SK-N-SH (cell line): ENCODE measurements at regions not wholly inside any gene's neighbourhood (a gene's known extent, or its start where the extent isn't known, plus 50 kb on each side); places are given as distances from the start of the nearest gene placed in this dataset.

Source experiments
- CTCF ChIA-PET: fragments of 300-600, 350-600 bp; formaldehyde crosslinking; extraction: SDS; loops from one replicate; lab custom pipeline; 2021; lab: Yijun Ruan, JAX
- POLR2A ChIA-PET: fragments of 350-600 bp; sonication (Branson Sonifier 250); formaldehyde crosslinking; extraction: SDS; loops from one replicate; lab custom pipeline; 2020; ENCODE audit warnings: antibody characterized with exemption, inconsistent platforms; lab: Yijun Ruan, JAX
- DNase-seq: peaks from one replicate; pipeline ENCODE4 v3.0.0; 2012
- H2AFZ ChIP-seq: fragments of 200-600 bp; sonication (generic); 2 replicates; pipeline ENCODE4 v1.8.1; 2016; ENCODE audit warnings: antibody characterized with exemption, mild to moderate bottlenecking, low read depth
- H3F3A ChIP-seq: fragments of 200-600 bp; sonication (generic); replicated peaks from 2 replicates; pipeline ENCODE3; 2016; ENCODE audit warnings: antibody characterized with exemption, mild to moderate bottlenecking; ENCODE audit not compliant: insufficient read depth
- H3K27ac ChIP-seq, 2 experiments: fragments of 200-500 bp in 1 of 2; fragments of 200-600 bp in 1 of 2; sonication (Bioruptor generic) in 1 of 2; sonication (generic), shearing (Covaris generic) in 1 of 2; 2 replicates each; pipeline versions ENCODE4 v1.5.1 to v1.6.1; 2014 to 2016; ENCODE audit warnings: low read depth in 2 of 2, inconsistent platforms in 1 of 2, low read length in 1 of 2, mild to moderate bottlenecking in 1 of 2, mixed read lengths in 1 of 2
- H3K27me3 ChIP-seq: fragments of 200-600 bp; sonication (generic), shearing (Covaris generic); 2 replicates; pipeline ENCODE4 v1.6.1; 2016; ENCODE audit warnings: mixed run types; ENCODE audit not compliant: insufficient read depth
- H3K36me3 ChIP-seq, 2 experiments: fragments of 200-500 bp in 1 of 2; fragments of 200-600 bp in 1 of 2; sonication (Bioruptor generic) in 1 of 2; sonication (generic) in 1 of 2; replicated peaks in 1 of 2; 2 replicates each; pipeline versions ENCODE3 to v1.5.1; 2014 to 2016; ENCODE audit warnings: low read length in 1 of 2, mild to moderate bottlenecking in 1 of 2; ENCODE audit not compliant: insufficient read depth in 2 of 2, control insufficient read depth in 1 of 2
- H3K4me1 ChIP-seq, 2 experiments: fragments of 200-500 bp in 1 of 2; fragments of 200-600 bp in 1 of 2; sonication (Bioruptor generic) in 1 of 2; sonication (generic), shearing (Covaris generic) in 1 of 2; 2 replicates each; pipeline versions ENCODE4 v1.5.1 to v1.6.1; 2014 to 2016; ENCODE audit warnings: low read depth in 1 of 2, low read length in 1 of 2, mixed run types in 1 of 2; ENCODE audit not compliant: insufficient read depth in 2 of 2, control insufficient read depth in 1 of 2
- H3K4me2 ChIP-seq: fragments of 200-600 bp; sonication (generic), shearing (Covaris generic); 2 replicates; pipeline ENCODE4 v1.6.1; 2017; ENCODE audit warnings: mixed run types
- H3K4me3 ChIP-seq, 2 experiments: fragments of 200-500 bp in 1 of 2; fragments of 200-600 bp in 1 of 2; sonication (Bioruptor generic) in 1 of 2; sonication (generic), shearing (Covaris generic) in 1 of 2; 2 replicates each; pipeline versions ENCODE4 v1.5.1 to v1.8.1; 2014 to 2016; ENCODE audit warnings: low read depth in 2 of 2, inconsistent platforms in 1 of 2, low read length in 1 of 2, mild to moderate bottlenecking in 1 of 2, mixed read lengths in 1 of 2, moderate library complexity in 1 of 2
- H3K79me2 ChIP-seq: fragments of 200-600 bp; sonication (generic); 2 replicates; pipeline ENCODE4 v1.8.1; 2017; ENCODE audit warnings: mild to moderate bottlenecking; ENCODE audit not compliant: insufficient read depth
- H3K9ac ChIP-seq: fragments of 200-600 bp; sonication (generic); 2 replicates; pipeline ENCODE4 v1.6.1; 2017; ENCODE audit warnings: mixed run types
- H3K9me2 ChIP-seq: fragments of 200-600 bp; sonication (generic); 2 replicates; pipeline ENCODE4 v1.6.1; 2017; ENCODE audit warnings: mixed run types
- H3K9me3 ChIP-seq: fragments of 200-600 bp; sonication (generic); 2 replicates; pipeline ENCODE4 v1.6.1; 2017; ENCODE audit warnings: mixed run types, mild to moderate bottlenecking, moderate library complexity
- H4K20me1 ChIP-seq: fragments of 200-600 bp; sonication (generic); 2 replicates; pipeline ENCODE4 v1.6.1; 2017; ENCODE audit warnings: mild to moderate bottlenecking, mixed run types; ENCODE audit not compliant: insufficient read depth
- ELF1 ChIP-seq: IDR thresholded peaks from 2 replicates; pipeline ENCODE4 v1.4.0; 2012
- EP300 ChIP-seq, 2 experiments: IDR thresholded peaks; 2 replicates each; pipeline versions ENCODE4 v1.4.0 to v1.6.1; 2012; ENCODE audit warnings: borderline replicate concordance in 1 of 2, low read depth in 1 of 2, low read length in 1 of 2
- EZH2phosphoT487 ChIP-seq: fragments of 200-600 bp; sonication (generic); IDR thresholded peaks from 2 replicates; pipeline ENCODE4 v1.6.1; 2017; ENCODE audit warnings: low read depth, mixed run types, mild to moderate bottlenecking, antibody characterized with exemption, moderate library complexity, borderline replicate concordance
- FOXJ3 ChIP-seq: sonication (generic); formaldehyde crosslinking; IDR thresholded peaks from 2 replicates; pipeline ENCODE4 v1.5.1; 2020; ENCODE audit warnings: mild to moderate bottlenecking, missing genetic modification reagents
- JUND ChIP-seq: IDR thresholded peaks from 2 replicates; pipeline ENCODE4 v1.4.0; 2012
- NFIC ChIP-seq: IDR thresholded peaks from 2 replicates; pipeline ENCODE4 v1.4.0; 2012; ENCODE audit warnings: borderline replicate concordance
- NRF1 ChIP-seq: IDR thresholded peaks from 2 replicates; pipeline ENCODE4 v1.6.1; 2012; ENCODE audit warnings: low read depth, mild to moderate bottlenecking, low read length
- RFX5 ChIP-seq: IDR thresholded peaks from 2 replicates; pipeline ENCODE4 v1.6.1; 2012; ENCODE audit warnings: mild to moderate bottlenecking, improper control_type of control experiment, low read length
- TAF1 ChIP-seq: IDR thresholded peaks from 2 replicates; pipeline ENCODE4 v1.6.1; 2012; ENCODE audit warnings: low read depth, mild to moderate bottlenecking, low read length, moderate library complexity, borderline replicate concordance
- TCF12 ChIP-seq: IDR thresholded peaks from 2 replicates; pipeline ENCODE4 v1.4.0; 2012
- YY1 ChIP-seq: IDR thresholded peaks from 2 replicates; pipeline ENCODE4 v1.4.0; 2012; ENCODE audit warnings: low read depth, mild to moderate bottlenecking
- WGBS: methylation state at CpG from one replicate; pipeline ENCODE4 v1.1.6; 2017; ENCODE audit warnings: low lambda C conversion rate; 5-methylcytosine and 5-hydroxymethylcytosine counted together
- TF ChIP-seq, protein P1 (sequence below): fragments of 150-350 bp; IDR thresholded peaks from 2 replicates; pipeline ENCODE4 v1.6.1; 2017; ENCODE audit warnings: antibody characterized with exemption, low read length, low read depth, borderline replicate concordance
- TF ChIP-seq, protein P2 (sequence below): IDR thresholded peaks from 2 replicates; pipeline ENCODE4 v1.4.0; 2012; ENCODE audit warnings: low read depth, borderline replicate concordance
- TF ChIP-seq, protein P3 (sequence below): fragments of 150-350 bp; IDR thresholded peaks from 2 replicates; pipeline ENCODE4 v1.6.1; 2016; ENCODE audit warnings: mild to moderate bottlenecking, low read depth, low read length
- TF ChIP-seq, protein P4 (sequence below): fragments of 200-600 bp; sonication (generic); IDR thresholded peaks from 2 replicates; pipeline ENCODE4 v1.6.1; 2017; ENCODE audit warnings: antibody characterized with exemption, mild to moderate bottlenecking, moderate library complexity
- TF ChIP-seq, protein P5 (sequence below): IDR thresholded peaks from 2 replicates; pipeline ENCODE4 v1.4.0; 2012; ENCODE audit warnings: low read depth
- TF ChIP-seq, protein P6 (sequence below): IDR thresholded peaks from 2 replicates; pipeline ENCODE4 v1.6.1; 2012; ENCODE audit warnings: mild to moderate bottlenecking, low read depth, low read length, moderate library complexity

DNA sequence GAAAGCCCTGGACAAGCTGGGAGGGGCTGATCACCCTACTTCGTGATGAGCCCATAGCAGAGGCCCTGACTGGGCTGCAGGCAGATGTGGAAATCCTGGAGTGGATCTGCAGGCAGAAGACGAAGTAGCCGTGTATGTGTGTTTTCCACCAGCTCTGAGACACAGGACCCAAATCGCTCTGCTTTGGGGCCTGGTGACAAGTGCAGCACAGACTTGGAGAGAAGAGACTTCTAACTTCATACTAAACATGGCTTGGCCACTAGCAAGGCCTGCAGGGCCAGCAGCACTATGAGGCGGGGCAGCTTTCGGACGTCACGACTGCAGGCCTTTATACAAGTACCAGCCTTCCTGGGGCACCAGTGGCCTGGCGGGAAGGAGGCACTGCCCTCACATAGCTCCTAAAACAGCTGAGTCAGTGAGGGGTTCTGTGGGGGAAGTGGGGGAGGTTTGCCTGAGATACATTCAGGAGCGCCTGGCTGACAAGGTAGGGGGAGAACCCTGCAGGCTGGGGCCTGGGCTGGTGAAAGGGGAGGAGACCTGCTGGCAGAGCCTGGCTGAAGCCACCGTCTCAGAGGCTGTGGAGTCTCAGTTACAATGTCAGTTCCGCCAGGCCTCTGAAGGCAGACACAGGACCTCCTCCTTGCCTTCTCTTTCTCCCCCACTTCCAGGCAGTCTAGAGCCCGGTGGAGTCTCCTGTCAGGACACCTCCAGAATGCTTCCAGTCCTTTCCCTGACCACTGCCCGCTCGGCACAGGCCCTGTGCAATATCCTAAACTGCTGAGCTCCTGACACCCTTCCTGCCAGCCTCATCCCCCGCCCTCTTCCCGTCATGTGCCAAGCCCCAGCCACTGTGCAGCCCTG is 73.4 kb downstream of the WSB1 start:
- peaks cover 6% of the 10 kb centered on the region in 2 experiments; a peak in 2 of 4 replicates for H3K4me1 ChIP-seq
- peaks cover 16% of the 10 kb centered on the region for H3F3A ChIP-seq
- no peaks in the 10 kb centered on the region for H3K9me2 ChIP-seq
- H2AFZ ChIP-seq, result no peak overlapping the region
- no peak overlapping the region for H3K4me2 ChIP-seq
- no peak overlapping the region for H3K27ac ChIP-seq
- 91% methylated on average over 15 of the region's 17 CpGs for WGBS
- H3K9me3 ChIP-seq, result peaks cover 6% of the 10 kb centered on the region; the same call in 1 of the 2 replicates
- no peaks in the 10 kb centered on the region for H3K27me3 ChIP-seq
- ChIA-PET POLR2A (no interaction called here), CTCF (interaction anchor here (1.0 to 4.9 kb wide), 5 partner anchors 13 to 236 kb away, joined by 3 to 37 read pairs (median 3); no protein-coding TSS in a partner anchor)
- no peak for DNase-seq
- H3K9ac ChIP-seq, result no peak overlapping the region
- TF ChIP-seq EP300 (IDR thresholded peaks at IDR 0.05; ENCODE audit: borderline replicate concordance in 1 of 2, low read depth in 1 of 2, low read length in 1 of 2) (no peak), FOXJ3 (no peak), RFX5 (no peak), NRF1 (no peak), YY1 (no peak), TAF1 (no peak), ELF1 (no peak), TCF12 (no peak), NFIC (no peak), JUND (no peak), EZH2phosphoT487 (no peak)
- TF ChIP-seq, protein P1, sequence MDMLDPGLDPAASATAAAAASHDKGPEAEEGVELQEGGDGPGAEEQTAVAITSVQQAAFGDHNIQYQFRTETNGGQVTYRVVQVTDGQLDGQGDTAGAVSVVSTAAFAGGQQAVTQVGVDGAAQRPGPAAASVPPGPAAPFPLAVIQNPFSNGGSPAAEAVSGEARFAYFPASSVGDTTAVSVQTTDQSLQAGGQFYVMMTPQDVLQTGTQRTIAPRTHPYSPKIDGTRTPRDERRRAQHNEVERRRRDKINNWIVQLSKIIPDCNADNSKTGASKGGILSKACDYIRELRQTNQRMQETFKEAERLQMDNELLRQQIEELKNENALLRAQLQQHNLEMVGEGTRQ, result no peak
- TF ChIP-seq, protein P2, sequence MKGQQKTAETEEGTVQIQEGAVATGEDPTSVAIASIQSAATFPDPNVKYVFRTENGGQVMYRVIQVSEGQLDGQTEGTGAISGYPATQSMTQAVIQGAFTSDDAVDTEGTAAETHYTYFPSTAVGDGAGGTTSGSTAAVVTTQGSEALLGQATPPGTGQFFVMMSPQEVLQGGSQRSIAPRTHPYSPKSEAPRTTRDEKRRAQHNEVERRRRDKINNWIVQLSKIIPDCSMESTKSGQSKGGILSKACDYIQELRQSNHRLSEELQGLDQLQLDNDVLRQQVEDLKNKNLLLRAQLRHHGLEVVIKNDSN, result no peak
- TF ChIP-seq, protein P3, sequence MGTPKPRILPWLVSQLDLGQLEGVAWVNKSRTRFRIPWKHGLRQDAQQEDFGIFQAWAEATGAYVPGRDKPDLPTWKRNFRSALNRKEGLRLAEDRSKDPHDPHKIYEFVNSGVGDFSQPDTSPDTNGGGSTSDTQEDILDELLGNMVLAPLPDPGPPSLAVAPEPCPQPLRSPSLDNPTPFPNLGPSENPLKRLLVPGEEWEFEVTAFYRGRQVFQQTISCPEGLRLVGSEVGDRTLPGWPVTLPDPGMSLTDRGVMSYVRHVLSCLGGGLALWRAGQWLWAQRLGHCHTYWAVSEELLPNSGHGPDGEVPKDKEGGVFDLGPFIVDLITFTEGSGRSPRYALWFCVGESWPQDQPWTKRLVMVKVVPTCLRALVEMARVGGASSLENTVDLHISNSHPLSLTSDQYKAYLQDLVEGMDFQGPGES, result no peak
- TF ChIP-seq, protein P4, sequence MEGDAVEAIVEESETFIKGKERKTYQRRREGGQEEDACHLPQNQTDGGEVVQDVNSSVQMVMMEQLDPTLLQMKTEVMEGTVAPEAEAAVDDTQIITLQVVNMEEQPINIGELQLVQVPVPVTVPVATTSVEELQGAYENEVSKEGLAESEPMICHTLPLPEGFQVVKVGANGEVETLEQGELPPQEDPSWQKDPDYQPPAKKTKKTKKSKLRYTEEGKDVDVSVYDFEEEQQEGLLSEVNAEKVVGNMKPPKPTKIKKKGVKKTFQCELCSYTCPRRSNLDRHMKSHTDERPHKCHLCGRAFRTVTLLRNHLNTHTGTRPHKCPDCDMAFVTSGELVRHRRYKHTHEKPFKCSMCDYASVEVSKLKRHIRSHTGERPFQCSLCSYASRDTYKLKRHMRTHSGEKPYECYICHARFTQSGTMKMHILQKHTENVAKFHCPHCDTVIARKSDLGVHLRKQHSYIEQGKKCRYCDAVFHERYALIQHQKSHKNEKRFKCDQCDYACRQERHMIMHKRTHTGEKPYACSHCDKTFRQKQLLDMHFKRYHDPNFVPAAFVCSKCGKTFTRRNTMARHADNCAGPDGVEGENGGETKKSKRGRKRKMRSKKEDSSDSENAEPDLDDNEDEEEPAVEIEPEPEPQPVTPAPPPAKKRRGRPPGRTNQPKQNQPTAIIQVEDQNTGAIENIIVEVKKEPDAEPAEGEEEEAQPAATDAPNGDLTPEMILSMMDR, result no peak
- TF ChIP-seq, protein P5, sequence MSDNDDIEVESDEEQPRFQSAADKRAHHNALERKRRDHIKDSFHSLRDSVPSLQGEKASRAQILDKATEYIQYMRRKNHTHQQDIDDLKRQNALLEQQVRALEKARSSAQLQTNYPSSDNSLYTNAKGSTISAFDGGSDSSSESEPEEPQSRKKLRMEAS, result no peak
- TF ChIP-seq, protein P6, sequence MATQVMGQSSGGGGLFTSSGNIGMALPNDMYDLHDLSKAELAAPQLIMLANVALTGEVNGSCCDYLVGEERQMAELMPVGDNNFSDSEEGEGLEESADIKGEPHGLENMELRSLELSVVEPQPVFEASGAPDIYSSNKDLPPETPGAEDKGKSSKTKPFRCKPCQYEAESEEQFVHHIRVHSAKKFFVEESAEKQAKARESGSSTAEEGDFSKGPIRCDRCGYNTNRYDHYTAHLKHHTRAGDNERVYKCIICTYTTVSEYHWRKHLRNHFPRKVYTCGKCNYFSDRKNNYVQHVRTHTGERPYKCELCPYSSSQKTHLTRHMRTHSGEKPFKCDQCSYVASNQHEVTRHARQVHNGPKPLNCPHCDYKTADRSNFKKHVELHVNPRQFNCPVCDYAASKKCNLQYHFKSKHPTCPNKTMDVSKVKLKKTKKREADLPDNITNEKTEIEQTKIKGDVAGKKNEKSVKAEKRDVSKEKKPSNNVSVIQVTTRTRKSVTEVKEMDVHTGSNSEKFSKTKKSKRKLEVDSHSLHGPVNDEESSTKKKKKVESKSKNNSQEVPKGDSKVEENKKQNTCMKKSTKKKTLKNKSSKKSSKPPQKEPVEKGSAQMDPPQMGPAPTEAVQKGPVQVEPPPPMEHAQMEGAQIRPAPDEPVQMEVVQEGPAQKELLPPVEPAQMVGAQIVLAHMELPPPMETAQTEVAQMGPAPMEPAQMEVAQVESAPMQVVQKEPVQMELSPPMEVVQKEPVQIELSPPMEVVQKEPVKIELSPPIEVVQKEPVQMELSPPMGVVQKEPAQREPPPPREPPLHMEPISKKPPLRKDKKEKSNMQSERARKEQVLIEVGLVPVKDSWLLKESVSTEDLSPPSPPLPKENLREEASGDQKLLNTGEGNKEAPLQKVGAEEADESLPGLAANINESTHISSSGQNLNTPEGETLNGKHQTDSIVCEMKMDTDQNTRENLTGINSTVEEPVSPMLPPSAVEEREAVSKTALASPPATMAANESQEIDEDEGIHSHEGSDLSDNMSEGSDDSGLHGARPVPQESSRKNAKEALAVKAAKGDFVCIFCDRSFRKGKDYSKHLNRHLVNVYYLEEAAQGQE, result no peak
- H4K20me1 ChIP-seq, result no peaks in the 10 kb centered on the region
- no peak overlapping the region for H3K4me3 ChIP-seq
- H3K36me3 ChIP-seq, result no peaks in the 10 kb centered on the region
- no peaks in the 10 kb centered on the region for H3K79me2 ChIP-seq
